ENCODE measurements at regions not wholly inside any gene's neighbourhood (a gene's known extent, or its start where the extent isn't known, plus 50 kb on each side); places are given as distances from the start of the nearest gene placed in this dataset.
"Not testable (repeated sequence)": the region's sequence is repeated elsewhere in the genome, so short reads cannot be mapped to it uniquely, and the experiment has no call there.

DNA sequence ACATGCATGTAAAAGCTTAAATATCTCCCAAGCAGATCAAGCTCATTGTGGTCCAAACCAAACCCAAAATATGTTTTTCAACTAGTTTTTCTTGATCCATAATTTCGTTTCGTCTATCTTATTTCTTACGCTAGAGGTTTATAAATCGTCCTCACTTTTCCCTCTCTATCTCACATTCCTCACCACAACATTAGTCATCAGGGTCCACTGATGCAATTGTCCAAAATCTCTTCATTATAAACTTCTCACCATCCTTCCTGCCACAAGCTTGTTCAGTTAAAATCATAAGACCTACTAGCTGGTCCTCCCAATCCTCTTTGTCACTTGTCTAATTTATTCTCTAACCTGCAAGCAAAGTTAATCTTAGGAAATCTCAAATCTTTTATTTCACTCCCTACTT, 173.0 kb upstream of the PALMD start:
- DNase-seq (ENCODE audit: low spot score in 2 of 2), result no peak
- no peak for ATAC-seq
- no peak overlapping the region for H3K27ac Mint-ChIP-seq
- H3K9me3 Mint-ChIP-seq, result no peaks in the 10 kb centered on the region
- no peaks in the 10 kb centered on the region for H3K36me3 Mint-ChIP-seq

DNA sequence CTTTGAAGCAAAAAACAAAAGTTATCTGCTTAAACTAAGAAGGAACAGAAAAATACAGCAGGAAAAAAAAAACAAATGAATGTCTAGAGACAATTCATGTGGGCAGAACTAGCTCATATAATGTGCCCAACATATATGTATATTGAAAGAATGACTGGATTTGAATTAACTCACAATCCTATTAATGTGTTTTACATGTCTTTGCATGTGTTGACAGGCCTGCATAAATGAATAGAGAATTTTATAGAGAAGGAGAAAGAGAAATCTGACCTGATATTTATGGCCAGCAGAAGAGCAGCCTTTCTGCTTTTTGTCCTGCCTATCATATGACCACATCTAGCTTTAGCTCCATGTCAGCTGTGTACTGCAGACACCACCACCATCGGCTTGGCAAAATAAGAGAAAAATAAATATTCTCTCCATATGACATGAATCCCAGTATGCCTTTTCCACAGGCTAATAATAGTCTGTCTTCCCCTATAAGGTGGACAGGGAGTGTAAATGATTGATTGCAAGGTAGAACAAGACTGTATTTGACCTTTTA, 171.5 kb upstream of the PALMD start:
- no peak overlapping the region for H3K27ac Mint-ChIP-seq
- peaks cover 0 to 3% of the 10 kb centered on the region in 2 donors for H3K9me3 Mint-ChIP-seq
- ATAC-seq (no peak), DNase-seq (ENCODE audit: low spot score in 2 of 2) (no peak)
- H3K36me3 Mint-ChIP-seq, result no peaks in the 10 kb centered on the region

DNA sequence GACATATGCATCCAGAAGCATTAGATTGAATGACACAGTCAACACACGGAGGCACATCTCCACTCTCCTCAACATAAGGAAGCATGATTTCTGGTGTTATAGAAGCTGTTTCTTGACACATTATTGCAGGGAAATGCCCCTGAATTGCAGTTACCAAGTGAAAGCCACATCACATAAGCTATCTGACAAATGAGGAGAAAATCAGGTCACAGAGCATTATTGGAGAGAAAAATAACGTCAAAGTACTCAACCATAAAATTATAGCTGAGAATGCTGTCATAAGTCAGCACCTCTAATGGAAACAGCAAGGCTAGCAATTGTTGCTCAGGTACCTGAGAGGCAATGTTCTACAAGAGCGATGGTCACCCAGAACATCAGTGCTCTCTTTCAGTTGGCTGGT, 169.9 kb upstream of the PALMD start:
- H3K9me3 Mint-ChIP-seq, result peaks cover 0 to 3% of the 10 kb centered on the region in 2 donors
- no peak for DNase-seq (ENCODE audit: low spot score in 2 of 2)
- H3K27ac Mint-ChIP-seq, result no peak overlapping the region
- H3K36me3 Mint-ChIP-seq, result no peaks in the 10 kb centered on the region
- no peak for ATAC-seq

DNA sequence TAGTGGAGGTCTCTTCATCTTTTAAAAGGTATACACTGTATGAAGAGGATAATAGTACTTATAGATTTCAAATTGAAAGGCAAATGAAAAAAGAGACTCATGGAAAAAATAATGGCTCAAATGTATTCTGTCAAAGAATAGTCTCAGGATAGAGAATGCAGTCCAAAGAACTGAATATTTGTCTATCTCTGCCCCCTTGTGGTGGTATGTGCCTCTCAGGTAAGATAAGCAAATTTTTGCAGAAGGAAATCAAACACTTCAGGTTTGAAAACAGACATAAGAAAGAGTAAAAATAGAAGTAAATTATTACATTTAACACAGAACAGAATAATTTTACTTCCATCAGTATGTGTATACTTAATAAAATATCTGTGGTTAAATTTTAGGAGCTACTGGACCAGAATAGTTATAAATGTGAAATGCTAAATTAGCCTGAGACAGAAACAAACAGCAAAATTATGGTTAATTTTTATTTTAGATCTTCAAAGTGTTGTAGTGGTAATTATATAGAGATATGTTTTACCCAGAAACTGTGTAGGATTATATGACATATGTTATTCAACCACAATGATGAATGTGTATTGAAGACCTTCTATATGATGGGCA, 164.4 kb upstream of the PALMD start:
- H3K27ac Mint-ChIP-seq, result no peak overlapping the region
- no peaks in the 10 kb centered on the region for H3K36me3 Mint-ChIP-seq
- peak in 1 of 2 donors; percentile 68 for ATAC-seq

DNA sequence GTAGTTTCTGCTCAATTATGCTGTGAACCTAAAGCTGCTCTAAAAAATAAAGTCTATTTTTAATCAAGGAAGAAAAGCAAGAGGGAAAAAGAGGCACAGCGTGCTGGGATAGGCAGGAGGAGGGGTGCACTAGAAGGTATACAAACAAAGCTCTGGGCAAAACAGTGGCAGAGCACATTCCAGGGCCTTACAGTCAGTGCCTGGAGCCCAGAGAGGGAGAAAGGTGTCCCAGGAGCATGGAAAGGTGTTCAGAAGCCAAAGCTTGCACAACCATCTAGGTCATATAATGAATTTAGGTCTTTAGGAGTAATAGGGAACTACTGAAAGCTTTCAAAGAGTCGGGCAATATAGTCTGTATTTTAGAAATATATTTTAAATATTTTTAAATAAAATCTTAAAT, 163.6 kb upstream of the PALMD start:
- no peak for DNase-seq (ENCODE audit: low spot score in 2 of 2)
- no peak for ATAC-seq
- peaks cover 0 to 3% of the 10 kb centered on the region in 2 donors for H3K9me3 Mint-ChIP-seq
- no peaks in the 10 kb centered on the region for H3K36me3 Mint-ChIP-seq
- H3K27ac Mint-ChIP-seq, result no peak overlapping the region

More for the DNA sequence above, 164.4 kb upstream of the PALMD start:
- peaks cover 0 to 3% of the 10 kb centered on the region in 2 donors for H3K9me3 Mint-ChIP-seq
- peak in 1 of 2 donors; percentile 38 for DNase-seq (ENCODE audit: low spot score in 2 of 2)

DNA sequence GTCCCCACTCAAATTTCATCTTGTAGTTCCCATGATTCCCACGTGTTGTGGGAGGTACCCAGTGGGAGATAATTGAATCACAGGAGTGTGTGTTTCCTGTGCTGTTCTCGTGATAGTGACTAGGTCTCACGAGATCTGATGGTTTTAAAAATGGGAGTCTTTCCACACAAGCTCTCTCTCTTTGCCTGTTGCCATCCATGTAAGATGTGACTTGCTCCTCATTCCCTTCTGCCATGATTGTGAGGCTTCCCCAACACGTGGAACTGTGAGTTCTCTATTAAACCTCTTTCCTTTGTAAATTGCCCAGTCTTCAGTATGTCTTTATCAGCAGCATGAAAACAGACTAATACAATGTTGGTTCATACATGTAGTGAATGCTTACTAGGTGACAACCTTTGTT, 163.2 kb upstream of the PALMD start:
- no peak overlapping the region for H3K27ac Mint-ChIP-seq
- no peaks in the 10 kb centered on the region for H3K36me3 Mint-ChIP-seq
- ATAC-seq, result no peak
- H3K9me3 Mint-ChIP-seq, result peaks cover 0 to 3% of the 10 kb centered on the region in 2 donors
- DNase-seq (ENCODE audit: low spot score in 2 of 2), result no peak

DNA sequence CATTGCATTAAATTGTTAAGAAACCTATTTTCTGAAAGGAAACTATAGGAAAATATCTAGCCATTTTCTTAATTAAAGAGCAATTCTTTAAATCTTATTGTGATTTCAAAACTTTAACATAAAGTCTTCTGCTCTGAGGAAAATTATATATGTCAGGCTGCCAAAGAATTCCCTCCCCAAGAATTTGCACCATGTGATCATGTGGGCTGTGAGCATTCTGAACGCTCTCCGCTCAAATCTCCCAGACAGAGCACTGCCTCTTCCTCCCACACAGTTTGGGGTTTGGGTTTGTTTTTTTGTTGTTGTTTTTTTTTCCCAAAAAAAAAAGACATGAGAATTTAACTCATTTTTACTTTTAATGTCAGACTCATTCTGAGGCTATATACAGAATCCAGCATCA, 155.9 kb upstream of the PALMD start:
- DNase-seq (ENCODE audit: low spot score in 2 of 2) (no peak), ATAC-seq (no peak)
- Mint-ChIP-seq H3K36me3 (no peaks in the 10 kb centered on the region), H3K9me3 (no peaks in the 10 kb centered on the region), H3K27ac (no peak overlapping the region)

DNA sequence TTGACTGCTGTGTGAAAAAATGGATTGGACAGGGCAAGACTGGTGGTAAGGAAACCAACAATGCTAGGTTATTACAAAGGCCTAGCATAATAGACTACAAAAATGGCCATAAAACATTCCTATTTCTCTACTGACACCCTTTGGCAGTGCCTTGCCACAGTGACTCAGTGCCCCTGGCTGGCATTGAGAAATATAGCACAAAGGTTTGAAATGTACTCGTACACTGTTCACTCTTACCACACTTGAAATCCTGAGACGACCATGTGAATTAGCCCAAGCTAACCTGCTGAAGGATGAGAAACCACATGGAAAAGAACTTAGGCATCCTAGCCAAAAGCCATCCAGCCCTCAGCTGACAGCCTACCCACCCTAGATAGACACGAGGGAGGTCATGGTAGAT, 149.8 kb upstream of the PALMD start:
- DNase-seq (ENCODE audit: low spot score in 2 of 2), result no peak
- no peak for ATAC-seq
- H3K27ac Mint-ChIP-seq, result no peak overlapping the region
- no peaks in the 10 kb centered on the region for H3K36me3 Mint-ChIP-seq
- no peaks in the 10 kb centered on the region for H3K9me3 Mint-ChIP-seq

DNA sequence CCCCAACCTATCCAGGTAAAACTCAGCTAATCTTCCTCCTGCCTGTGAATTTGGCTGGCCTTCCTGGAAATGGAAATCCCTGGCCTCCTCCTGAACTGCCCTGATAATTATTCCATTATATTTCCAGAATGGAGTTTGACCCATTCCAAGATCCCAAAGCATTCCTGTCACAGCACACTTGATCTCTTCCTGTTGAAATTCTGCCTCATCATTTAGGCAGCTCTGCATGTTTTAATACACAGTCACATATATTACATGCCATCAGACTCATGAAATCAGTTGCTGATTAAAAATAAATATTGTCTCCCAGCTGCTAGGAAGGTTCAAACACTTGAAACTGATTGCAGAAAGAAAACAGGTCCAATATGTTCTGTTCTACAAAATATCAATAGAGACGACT, 148.2 kb upstream of the PALMD start:
- no peaks in the 10 kb centered on the region for H3K36me3 Mint-ChIP-seq
- no peak for ATAC-seq
- H3K27ac Mint-ChIP-seq, result no peak overlapping the region
- no peaks in the 10 kb centered on the region for H3K9me3 Mint-ChIP-seq
- no peak for DNase-seq (ENCODE audit: low spot score in 2 of 2)

DNA sequence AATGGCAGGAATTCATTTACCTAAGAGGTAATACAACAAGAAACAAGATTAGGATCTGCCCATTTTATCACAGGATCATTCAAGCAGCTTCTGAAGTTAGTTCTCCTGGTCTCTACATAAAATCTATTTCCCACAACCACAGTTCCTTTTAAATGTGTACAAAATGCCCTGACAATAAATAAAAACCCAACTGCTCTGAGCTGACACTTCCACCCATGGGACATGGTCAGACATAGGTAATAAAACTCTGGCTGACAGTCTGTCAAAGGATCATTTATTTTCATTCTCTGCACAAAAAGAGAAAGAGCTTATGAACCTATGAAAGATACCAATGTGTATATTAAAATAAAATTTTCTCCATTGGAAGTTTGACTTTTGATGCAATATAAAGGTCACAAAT, 145.4 kb upstream of the PALMD start:
- no peaks in the 10 kb centered on the region for H3K36me3 Mint-ChIP-seq
- H3K9me3 Mint-ChIP-seq, result no peaks in the 10 kb centered on the region
- no peak overlapping the region for H3K27ac Mint-ChIP-seq
- DNase-seq (ENCODE audit: low spot score in 2 of 2) (no peak), ATAC-seq (no peak)

DNA sequence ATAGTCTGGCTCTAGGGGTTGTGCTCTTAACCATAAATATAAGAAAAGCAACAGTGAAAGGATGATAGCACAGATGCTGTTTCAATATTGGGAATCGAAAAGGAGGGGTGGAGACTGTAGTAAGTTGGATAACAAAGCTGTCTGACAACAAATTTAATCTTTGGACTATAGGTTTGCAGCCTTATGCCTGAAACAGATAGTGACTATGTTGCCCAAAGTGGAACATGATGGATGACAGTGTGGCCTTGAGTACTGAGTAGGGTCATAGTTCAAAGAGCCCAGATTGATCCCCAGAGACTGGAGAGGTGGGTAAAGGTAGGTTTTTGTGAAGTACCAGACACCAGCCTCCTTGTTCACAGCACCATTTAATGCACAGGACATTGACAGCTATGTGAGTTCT, 144.0 kb upstream of the PALMD start:
- no peaks in the 10 kb centered on the region for H3K9me3 Mint-ChIP-seq
- no peak overlapping the region for H3K27ac Mint-ChIP-seq
- no peak for ATAC-seq
- no peak for DNase-seq (ENCODE audit: low spot score in 2 of 2)
- H3K36me3 Mint-ChIP-seq, result peaks cover 0 to under 1% of the 10 kb centered on the region in 2 donors

DNA sequence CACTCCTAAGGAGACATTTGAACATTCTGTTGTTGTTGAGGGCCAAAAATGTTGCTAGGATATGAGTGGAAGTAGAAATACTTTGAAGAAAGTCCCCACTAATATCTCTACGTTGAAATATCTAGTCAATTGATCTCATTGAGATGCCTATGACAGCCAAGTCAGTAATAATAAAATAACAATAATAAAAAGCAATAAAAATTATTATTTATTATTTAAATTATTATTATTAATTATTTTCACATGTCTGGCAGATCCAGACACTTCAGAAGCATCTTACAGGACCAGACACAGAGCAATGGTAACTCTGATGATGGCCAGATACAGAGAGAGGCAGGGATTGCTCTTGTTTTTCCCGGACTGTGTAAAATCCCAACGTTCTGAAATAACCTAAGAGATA, 143.5 kb upstream of the PALMD start:
- DNase-seq (ENCODE audit: low spot score in 2 of 2) (no peak), ATAC-seq (no peak)
- Mint-ChIP-seq H3K27ac (no peak overlapping the region), H3K36me3 (peaks cover 0 to 6% of the 10 kb centered on the region in 2 donors), H3K9me3 (no peaks in the 10 kb centered on the region)

DNA sequence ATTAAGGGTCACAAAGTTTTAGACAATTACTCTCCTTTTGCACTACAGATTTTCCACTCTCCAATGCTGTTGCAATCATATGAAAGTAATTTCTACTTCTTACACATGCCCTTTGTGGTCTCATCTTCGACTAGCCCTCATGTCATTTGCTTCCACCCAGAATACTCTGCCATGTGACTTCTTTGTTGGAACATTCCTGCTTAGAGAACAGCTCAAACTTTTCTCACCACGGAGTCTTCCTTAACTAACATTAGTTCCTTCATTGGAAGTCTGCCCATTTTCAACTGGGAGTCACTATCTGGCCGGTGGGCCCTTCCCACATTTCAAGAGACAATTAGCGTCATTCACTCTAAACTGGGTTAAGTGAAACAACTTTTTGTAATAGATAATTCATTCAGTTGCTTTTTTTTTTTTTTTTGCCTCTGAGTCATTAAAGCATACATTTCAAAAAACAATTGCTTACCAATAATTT, 142.6 kb upstream of the PALMD start:
- no peak overlapping the region for H3K27ac Mint-ChIP-seq
- ATAC-seq (no peak), DNase-seq (ENCODE audit: low spot score in 2 of 2) (no peak)
- H3K36me3 Mint-ChIP-seq, result peaks cover 0 to 6% of the 10 kb centered on the region in 2 donors
- no peaks in the 10 kb centered on the region for H3K9me3 Mint-ChIP-seq

DNA sequence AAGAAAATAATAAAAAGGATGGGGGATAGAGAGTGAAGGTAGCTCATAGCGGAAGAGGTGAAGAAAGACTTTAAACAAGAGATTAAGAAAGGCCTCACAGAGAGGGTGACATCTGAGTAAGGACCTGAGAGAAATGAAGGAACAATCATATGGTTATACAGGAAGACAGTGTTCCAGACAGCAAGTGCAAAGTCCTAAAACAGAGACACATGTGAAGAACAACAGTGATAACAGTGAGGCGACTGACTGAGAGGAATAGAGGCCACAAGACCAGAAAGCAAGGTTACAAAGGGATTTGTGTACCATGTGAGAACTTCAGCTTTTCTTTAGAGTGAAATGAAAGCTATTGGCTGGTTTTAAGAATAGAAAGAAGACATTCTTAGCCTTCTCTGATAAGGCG, 141.6 kb upstream of the PALMD start:
- Mint-ChIP-seq H3K27ac (no peak overlapping the region), H3K36me3 (peaks cover 0 to 6% of the 10 kb centered on the region in 2 donors), H3K9me3 (no peaks in the 10 kb centered on the region)
- no peak for DNase-seq (ENCODE audit: low spot score in 2 of 2)
- ATAC-seq, result no peak

DNA sequence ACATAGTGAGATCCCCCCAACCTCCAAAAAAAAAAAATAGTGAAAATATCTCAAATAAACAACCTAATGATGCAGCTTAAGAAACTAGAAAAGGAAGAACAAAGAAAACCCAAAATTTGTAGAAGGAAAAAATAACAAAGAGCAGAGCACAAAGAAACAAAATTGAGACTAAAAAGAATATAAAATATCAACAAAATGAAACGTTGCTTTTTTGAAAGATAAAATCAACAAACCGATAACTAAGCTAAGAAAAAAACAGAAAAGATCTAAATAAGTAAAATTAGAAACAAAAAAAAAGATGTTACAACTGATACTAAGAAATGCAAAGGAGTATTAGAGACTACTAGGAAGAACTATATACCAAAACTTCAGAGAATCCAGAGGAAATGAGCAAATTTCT, 139.3 kb upstream of the PALMD start:
- Mint-ChIP-seq H3K36me3 (peaks cover 0 to 6% of the 10 kb centered on the region in 2 donors), H3K9me3 (no peaks in the 10 kb centered on the region), H3K27ac (no peak overlapping the region)
- no peak for ATAC-seq
- no peak for DNase-seq (ENCODE audit: low spot score in 2 of 2)

DNA sequence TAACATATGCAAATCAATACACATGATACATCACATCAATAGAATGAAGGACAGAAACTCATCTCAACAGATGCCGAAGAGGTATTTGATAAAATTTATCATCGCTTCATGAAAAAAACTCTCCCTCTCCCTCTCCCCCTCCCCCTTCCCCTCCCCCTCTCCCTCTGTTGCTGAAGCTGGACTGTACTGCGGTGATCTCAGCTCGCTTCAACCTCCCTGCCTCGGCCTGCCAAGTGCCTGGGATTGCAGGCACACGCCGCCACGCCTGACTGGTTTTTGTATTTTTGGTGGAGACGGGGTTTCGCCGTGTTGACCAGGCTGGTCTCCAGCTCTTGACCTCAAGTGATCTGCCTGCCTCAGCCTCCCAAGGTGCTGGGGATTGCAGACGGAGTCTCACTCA, 138.5 kb upstream of the PALMD start:
- not testable (repeated sequence) for H3K36me3 Mint-ChIP-seq; H3K9me3 Mint-ChIP-seq; DNase-seq (ENCODE audit: low spot score in 2 of 2); H3K27ac Mint-ChIP-seq; ATAC-seq

DNA sequence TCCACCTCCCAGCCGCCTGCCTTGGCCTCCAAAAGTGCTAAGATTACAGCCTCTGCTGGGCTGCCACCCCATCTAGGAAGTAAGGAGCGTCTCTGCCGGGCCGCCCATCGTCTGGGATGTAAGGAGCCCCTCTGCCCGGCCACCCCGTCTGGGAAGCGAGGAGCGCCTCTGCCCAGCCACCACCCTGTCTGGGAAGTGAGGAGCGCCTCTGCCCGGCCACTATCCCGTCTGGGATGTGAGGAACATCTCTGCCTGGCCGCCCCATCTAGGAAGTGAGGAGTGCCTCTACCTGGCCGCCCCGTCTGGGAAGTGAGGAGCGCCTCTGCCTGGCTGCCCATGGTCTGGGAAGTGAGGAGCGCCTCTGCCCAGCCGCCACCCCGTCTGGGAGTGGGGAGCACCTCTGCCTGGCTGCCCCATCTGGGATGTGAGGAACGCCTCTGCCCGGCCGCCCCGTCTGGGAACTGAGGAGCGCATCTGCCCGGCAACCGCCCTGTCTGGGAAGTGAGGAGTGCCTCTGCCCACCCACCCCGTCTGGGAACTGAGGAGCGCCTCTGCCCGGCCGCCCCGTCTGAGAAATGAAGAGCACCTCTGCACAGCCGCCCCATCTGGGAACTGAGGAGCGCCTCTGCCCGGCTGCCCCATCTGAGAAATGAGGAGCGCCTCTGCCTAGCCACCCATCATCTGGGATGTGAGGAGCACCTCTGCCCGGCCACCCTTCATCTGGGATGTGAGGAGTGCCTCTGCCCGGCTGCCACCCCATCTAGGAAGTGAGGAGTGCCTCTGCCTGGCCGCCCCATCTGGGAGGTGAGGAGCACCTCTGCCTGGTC, 137.8 kb upstream of the PALMD start:
- DNase-seq (ENCODE audit: low spot score in 2 of 2) (no peak), ATAC-seq (no peak)
- peaks cover 0 to 6% of the 10 kb centered on the region in 2 donors for H3K36me3 Mint-ChIP-seq
- H3K27ac Mint-ChIP-seq, result no peak overlapping the region
- H3K9me3 Mint-ChIP-seq, result no peaks in the 10 kb centered on the region
